ENCODE measurements at regions not wholly inside any gene's neighbourhood (a gene's known extent, or its start where the extent isn't known, plus 50 kb on each side); places are given as distances from the start of the nearest gene placed in this dataset.
"Not testable (repeated sequence)": the region's sequence is repeated elsewhere in the genome, so short reads cannot be mapped to it uniquely, and the experiment has no call there.

DNA sequence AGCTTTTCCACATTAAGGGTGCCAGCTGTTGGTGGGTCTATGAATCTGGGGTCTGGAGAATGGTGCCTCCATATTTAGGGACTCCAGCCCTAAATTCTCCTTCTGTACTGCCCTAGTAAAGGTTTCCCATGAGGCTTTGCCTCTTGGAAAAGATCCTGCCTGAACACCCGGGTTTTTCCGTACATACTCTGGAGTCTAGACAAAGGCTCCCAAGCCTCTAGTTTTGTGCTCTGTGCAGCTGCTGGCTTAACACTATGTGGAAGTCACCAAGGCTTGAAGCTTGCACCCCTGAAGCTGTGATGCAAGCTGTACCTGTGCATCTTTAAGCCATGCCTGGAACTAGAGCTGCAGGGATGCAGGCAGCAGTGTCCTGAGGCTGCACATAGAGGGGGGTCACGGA, 230.5 kb downstream of the CWH43 start:
- in situ Hi-C loops (cut with HindIII; ENCODE audit: low pct_unique_long_range_greater_than_20kb, low sequenced_read_pairs); DNase-seq (ENCODE audit: low read depth, low spot score): not testable (repeated sequence)

DNA sequence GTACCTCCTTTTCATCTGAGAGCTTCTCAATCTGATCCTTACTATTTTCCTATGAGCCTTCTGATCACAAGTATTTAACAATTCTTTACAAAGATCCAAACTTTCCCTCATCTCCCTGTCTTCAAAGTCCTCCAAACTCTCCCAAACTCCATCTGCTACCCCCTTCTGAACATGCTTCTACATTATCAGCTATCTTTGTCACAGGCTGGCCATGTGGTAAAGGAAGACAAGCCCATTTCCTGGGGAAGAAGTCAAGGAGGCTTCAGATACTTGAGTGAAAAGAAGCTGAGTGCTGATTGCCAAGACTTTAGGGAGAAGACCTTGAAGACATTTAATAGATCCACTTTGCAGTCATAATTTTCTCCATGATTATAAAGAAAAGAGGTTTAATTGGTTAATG, 231.4 kb downstream of the CWH43 start:
- no peak for DNase-seq (ENCODE audit: low read depth, low spot score)
- in situ Hi-C loops (cut with HindIII; ENCODE audit: low pct_unique_long_range_greater_than_20kb, low sequenced_read_pairs) = no loop called here

GRCh38 chr4:49218094-49218493, 232.0 kb downstream of the CWH43 start:
- in situ Hi-C loops (cut with HindIII; ENCODE audit: low pct_unique_long_range_greater_than_20kb, low sequenced_read_pairs); DNase-seq (ENCODE audit: low read depth, low spot score): not testable (repeated sequence)

DNA sequence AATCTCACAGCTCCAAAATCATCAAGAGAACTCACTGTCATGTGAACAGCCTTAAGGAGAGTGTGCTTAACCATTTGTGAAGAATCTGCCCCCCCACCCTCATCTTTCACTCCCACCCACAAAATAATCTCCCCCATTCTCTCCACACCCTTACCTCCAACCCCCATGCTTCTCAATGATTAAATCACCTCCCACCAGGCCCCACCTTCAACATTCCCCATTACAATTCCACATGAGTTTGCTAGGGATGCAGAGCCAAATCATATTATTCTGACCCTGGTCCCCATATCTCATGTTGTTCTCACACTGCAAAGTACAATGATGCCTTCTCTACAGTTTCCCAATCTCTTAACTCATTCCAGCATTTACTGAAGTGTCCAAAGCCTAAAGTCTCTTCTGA, 232.9 kb downstream of the CWH43 start:
- in situ Hi-C loops (cut with HindIII; ENCODE audit: low pct_unique_long_range_greater_than_20kb, low sequenced_read_pairs); DNase-seq (ENCODE audit: low read depth, low spot score): not testable (repeated sequence)

DNA sequence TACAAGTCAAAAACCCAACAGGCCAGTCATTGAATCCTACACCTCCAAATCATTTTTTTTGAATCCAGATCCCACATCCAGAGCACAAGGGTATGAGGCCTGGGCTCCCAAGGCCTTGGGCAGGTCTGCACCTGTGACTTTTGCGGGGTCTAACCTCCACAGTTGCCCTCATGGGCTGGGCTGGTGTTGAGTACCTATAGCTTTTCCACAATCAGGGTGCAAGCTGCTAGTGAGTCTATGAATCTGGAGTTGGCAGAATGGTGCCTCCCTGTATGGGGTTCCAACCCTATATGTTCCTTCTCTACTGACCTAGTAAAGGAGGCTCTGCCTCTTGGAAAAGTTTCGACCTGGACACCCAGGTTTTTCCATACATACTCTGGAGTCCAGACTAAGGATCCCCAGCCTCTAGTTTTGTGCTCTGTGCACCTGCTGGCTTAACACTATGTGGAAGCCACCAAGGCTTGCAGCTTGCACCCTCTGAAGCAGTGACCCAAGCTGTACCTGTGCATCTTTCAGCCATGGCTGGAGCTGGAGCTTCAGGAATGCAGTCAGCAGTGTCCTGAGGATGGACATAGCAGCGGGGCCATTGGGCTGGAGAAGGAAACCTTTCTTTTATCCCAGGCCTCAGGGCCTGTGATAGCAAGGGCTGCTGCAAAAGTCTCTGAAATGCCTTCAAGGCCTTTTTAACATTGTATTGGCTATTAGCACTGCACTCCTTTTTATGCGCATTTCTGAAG, 233.6 kb downstream of the CWH43 start:
- in situ Hi-C loops (cut with HindIII; ENCODE audit: low pct_unique_long_range_greater_than_20kb, low sequenced_read_pairs); DNase-seq (ENCODE audit: low read depth, low spot score): not testable (repeated sequence)

DNA sequence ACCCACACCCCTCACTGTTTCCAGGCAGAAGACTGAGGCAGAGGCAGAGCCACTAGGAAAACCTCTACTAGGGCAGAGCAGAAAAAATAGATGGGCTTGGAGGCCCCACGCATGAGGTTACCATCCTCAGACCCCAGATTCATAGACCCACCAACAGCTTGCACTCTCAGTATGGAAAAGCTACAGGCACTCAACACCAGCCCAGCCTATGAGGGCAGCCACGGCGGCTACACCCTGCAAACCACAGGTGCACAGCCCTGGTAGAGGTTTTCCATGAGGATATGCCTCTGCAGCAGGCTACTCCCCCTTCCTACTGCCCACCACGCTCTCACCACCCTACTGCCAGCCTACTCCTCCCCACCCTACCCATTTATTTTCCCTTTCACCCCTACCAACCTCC, 235.1 kb downstream of the CWH43 start:
- DNase-seq (ENCODE audit: low read depth, low spot score) = no peak
- in situ Hi-C loops (cut with HindIII; ENCODE audit: low pct_unique_long_range_greater_than_20kb, low sequenced_read_pairs) = no loop called here

GRCh38 chr4:49222810-49223209, 236.7 kb downstream of the CWH43 start:
- DNase-seq (ENCODE audit: low read depth, low spot score); in situ Hi-C loops (cut with HindIII; ENCODE audit: low pct_unique_long_range_greater_than_20kb, low sequenced_read_pairs): not testable (repeated sequence)

DNA sequence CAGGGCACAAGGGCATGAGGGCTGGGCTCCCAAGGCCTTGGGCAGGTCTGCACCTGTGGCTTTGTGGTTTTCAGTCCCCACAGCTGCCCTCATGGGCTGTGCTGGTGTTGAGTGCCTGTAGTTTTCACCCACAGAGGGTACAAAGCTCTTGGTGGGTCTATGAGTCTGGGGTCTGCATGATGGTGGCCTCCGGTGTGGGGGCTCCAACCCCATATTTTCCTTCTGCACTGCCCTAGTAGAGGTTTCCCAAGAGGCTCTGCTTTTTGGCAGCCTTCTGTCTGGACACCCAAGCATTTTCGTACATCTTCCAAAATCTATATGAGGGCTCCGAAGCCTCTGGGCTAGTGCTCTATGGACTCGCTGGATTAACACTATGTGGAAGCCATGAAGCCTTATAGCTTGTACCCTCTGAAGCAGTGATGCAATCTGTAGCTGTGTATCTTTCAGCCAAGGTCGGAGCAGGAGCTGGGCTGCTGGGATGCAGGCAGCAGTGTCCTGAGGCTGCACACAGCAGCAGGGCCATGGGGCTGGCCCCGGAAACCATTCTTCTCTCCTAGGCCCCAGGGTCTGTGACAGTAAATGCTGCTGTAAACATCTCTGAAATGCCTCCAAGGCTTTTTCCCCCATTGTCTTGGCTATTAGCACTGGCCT, 240.3 kb downstream of the CWH43 start:
- in situ Hi-C loops (cut with HindIII; ENCODE audit: low pct_unique_long_range_greater_than_20kb, low sequenced_read_pairs); DNase-seq (ENCODE audit: low read depth, low spot score): not testable (repeated sequence)

- in situ Hi-C loops (cut with HindIII; ENCODE audit: low pct_unique_long_range_greater_than_20kb, low sequenced_read_pairs); DNase-seq (ENCODE audit: low read depth, low spot score): not testable (repeated sequence)
Measured at GRCh38 chr4:49227941-49228340, 241.9 kb downstream of the CWH43 start.

- in situ Hi-C loops (cut with HindIII; ENCODE audit: low pct_unique_long_range_greater_than_20kb, low sequenced_read_pairs); DNase-seq (ENCODE audit: low read depth, low spot score): not testable (repeated sequence)
Measured at GRCh38 chr4:49229243-49229642, 243.2 kb downstream of the CWH43 start.

GRCh38 chr4:49229713-49230112, 243.6 kb downstream of the CWH43 start:
- in situ Hi-C loops (cut with HindIII; ENCODE audit: low pct_unique_long_range_greater_than_20kb, low sequenced_read_pairs); DNase-seq (ENCODE audit: low read depth, low spot score): not testable (repeated sequence)

- in situ Hi-C loops (cut with HindIII; ENCODE audit: low pct_unique_long_range_greater_than_20kb, low sequenced_read_pairs); DNase-seq (ENCODE audit: low read depth, low spot score): not testable (repeated sequence)
Measured at GRCh38 chr4:49233346-49233745, 247.3 kb downstream of the CWH43 start.

- in situ Hi-C loops (cut with HindIII; ENCODE audit: low pct_unique_long_range_greater_than_20kb, low sequenced_read_pairs); DNase-seq (ENCODE audit: low read depth, low spot score): not testable (repeated sequence)
Measured at GRCh38 chr4:49233749-49234148, 247.7 kb downstream of the CWH43 start.

DNA sequence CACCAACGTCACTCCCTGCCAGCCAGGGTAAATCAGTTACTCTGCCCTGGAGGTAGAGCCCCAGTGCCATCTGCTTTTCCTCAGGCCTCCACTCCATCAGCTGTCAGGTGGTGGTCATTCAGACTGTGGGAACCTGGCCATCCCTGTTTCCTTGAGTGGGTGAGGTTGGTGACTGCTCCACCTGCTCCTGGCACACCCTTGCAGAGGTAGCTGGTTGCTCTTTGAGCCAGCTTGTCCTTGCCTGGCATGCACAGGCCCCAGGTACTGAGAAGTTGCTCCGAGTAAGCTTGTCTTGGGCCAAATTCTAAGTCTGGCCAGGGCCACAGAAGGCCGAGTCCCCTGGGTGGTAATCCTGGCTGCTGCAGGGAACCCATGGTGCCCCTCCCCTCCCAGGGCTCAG, 248.3 kb downstream of the CWH43 start:
- in situ Hi-C loops (cut with HindIII; ENCODE audit: low pct_unique_long_range_greater_than_20kb, low sequenced_read_pairs); DNase-seq (ENCODE audit: low read depth, low spot score): not testable (repeated sequence)

DNA sequence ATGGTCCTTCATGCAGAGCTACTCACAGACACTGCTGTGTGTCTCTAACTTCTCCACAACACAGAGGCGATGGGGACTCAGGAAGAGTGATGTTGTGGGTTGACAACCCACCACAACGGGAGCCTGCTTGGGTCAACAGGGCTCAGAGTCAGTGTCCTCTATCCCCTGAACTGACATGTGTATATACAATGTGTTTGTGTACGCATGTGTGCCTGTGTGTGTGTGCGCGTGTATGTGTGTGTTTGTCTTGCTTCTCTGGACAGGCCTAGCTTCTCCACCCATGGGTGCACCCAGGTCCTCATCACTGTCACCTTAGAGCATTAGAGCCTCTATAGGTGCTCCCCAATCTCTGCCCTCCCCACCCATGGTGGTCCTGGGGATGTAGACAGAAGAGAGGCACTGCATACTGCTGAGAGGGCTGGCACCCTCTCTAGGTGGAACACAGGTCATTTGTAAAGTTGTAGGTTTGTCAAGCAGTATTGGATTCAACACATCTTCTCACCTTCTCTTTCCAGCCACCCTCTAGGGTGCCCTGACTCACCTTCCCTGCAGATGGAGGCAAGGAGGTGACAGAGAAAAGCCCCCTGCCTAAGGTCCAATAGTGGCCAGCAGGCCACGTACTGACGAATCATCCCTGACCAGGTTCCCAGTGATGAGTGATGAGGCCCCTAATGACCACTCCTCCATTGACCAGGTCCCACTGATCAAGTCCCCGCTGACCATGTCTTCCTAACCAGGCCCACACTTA, 249.5 kb downstream of the CWH43 start:
- DNase-seq (ENCODE audit: low read depth, low spot score); in situ Hi-C loops (cut with HindIII; ENCODE audit: low pct_unique_long_range_greater_than_20kb, low sequenced_read_pairs): not testable (repeated sequence)

GRCh38 chr4:49236474-49236873, 250.4 kb downstream of the CWH43 start:
- in situ Hi-C loops (cut with HindIII; ENCODE audit: low pct_unique_long_range_greater_than_20kb, low sequenced_read_pairs); DNase-seq (ENCODE audit: low read depth, low spot score): not testable (repeated sequence)

- DNase-seq (ENCODE audit: low read depth, low spot score); in situ Hi-C loops (cut with HindIII; ENCODE audit: low pct_unique_long_range_greater_than_20kb, low sequenced_read_pairs): not testable (repeated sequence)
Measured at GRCh38 chr4:49241295-49241694, 255.2 kb downstream of the CWH43 start.

GRCh38 chr4:49262786-49263185, 276.7 kb downstream of the CWH43 start:
- DNase-seq (ENCODE audit: low read depth, low spot score); in situ Hi-C loops (cut with HindIII; ENCODE audit: low pct_unique_long_range_greater_than_20kb, low sequenced_read_pairs): not testable (repeated sequence)
